SK-N-SH (cell line): ENCODE measurements at regions not wholly inside any gene's neighbourhood (a gene's known extent, or its start where the extent isn't known, plus 50 kb on each side); places are given as distances from the start of the nearest gene placed in this dataset.

ENCODE experiments used
- CTCF ChIP-seq: fragments of 200-600 bp; sonication (generic); IDR thresholded peaks from 2 replicates; pipeline ENCODE4 v1.6.1; 2017; ENCODE audit warnings: antibody characterized with exemption, mild to moderate bottlenecking, moderate library complexity
- GABPA ChIP-seq: IDR thresholded peaks from 2 replicates; pipeline ENCODE4 v1.4.0; 2012; ENCODE audit warnings: low read depth, mild to moderate bottlenecking
- IRF3 ChIP-seq: fragments of 150-350 bp; IDR thresholded peaks from 2 replicates; pipeline ENCODE4 v1.6.1; 2016; ENCODE audit warnings: mild to moderate bottlenecking, low read depth, low read length
- NFIC ChIP-seq: IDR thresholded peaks from 2 replicates; pipeline ENCODE4 v1.4.0; 2012; ENCODE audit warnings: borderline replicate concordance
- NRF1 ChIP-seq: IDR thresholded peaks from 2 replicates; pipeline ENCODE4 v1.6.1; 2012; ENCODE audit warnings: low read depth, mild to moderate bottlenecking, low read length
- POLR2AphosphoS5 ChIP-seq: IDR thresholded peaks from 2 replicates; pipeline ENCODE4 v1.6.1; 2012; ENCODE audit warnings: low read depth, low read length
- RCOR1 ChIP-seq: fragments of 150-350 bp; IDR thresholded peaks from 2 replicates; pipeline ENCODE4 v1.6.1; 2017; ENCODE audit warnings: antibody characterized with exemption, low read length
- RFX5 ChIP-seq: IDR thresholded peaks from 2 replicates; pipeline ENCODE4 v1.6.1; 2012; ENCODE audit warnings: mild to moderate bottlenecking, improper control_type of control experiment, low read length
- SIN3A ChIP-seq: IDR thresholded peaks from 2 replicates; pipeline ENCODE4 v1.6.1; 2012; ENCODE audit warnings: low read depth, mild to moderate bottlenecking, low read length, moderate library complexity, borderline replicate concordance
- TCF12 ChIP-seq: IDR thresholded peaks from 2 replicates; pipeline ENCODE4 v1.4.0; 2012

GRCh38 chr13:53137779-53138178 is 109.2 kb downstream of the OLFM4 start:
- no peak for TF ChIP-seq POLR2AphosphoS5
- no peak for TF ChIP-seq CTCF
- TF ChIP-seq IRF3 = no peak
- no peak for TF ChIP-seq TCF12
- no peak for TF ChIP-seq NRF1
- no peak for TF ChIP-seq SIN3A
- no peak for TF ChIP-seq GABPA
- no peak for TF ChIP-seq RFX5
- TF ChIP-seq RCOR1 = no peak
- TF ChIP-seq NFIC = no peak
